Fibroblast of mammary gland (primary cell): ENCODE measurements at regions not wholly inside any gene's neighbourhood (a gene's known extent, or its start where the extent isn't known, plus 50 kb on each side); places are given as distances from the start of the nearest gene placed in this dataset.
"Not testable (repeated sequence)": the region's sequence is repeated elsewhere in the genome, so short reads cannot be mapped to it uniquely, and the experiment has no call there.

Experiments
- DNase-seq: peaks from one replicate; pipeline ENCODE4 v3.0.0-alpha.2; 2010; ENCODE audit warnings: low read depth
- H3K4me3 ChIP-seq: 2 replicates; pipeline ENCODE4 v1.5.1; 2011; ENCODE audit warnings: low read depth, mild to moderate bottlenecking, low read length, moderate library complexity; ENCODE audit not compliant: control insufficient read depth
- TF ChIP-seq, protein P1 (sequence below): conservative IDR thresholded peaks from 2 replicates; pipeline ENCODE4 v1.5.1; 2011; ENCODE audit warnings: low read depth, low read length, inconsistent platforms; ENCODE audit not compliant: control insufficient read depth, insufficient read depth

DNA sequence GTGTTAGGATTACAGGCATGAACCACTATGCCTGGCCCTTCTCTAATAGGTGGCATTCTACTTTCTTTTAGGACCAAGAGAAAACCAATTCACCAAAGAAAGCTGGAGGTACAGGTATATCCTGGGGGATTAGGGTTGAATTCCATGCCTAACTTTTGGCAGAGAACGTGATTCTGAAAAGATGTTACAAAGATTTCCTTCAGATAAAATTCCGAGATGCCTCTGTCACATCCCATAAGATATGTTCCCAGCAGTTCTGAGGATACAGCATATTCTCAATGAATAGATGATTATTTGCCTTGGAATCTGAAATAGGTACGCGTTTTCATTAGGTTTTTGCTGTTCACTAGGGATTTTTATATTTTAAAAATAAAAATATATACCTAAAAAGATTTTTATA is 111.9 kb upstream of the KRAS start:
- DNase-seq: no peak
- H3K4me3 ChIP-seq: no peak overlapping the region
- TF ChIP-seq, protein P1, sequence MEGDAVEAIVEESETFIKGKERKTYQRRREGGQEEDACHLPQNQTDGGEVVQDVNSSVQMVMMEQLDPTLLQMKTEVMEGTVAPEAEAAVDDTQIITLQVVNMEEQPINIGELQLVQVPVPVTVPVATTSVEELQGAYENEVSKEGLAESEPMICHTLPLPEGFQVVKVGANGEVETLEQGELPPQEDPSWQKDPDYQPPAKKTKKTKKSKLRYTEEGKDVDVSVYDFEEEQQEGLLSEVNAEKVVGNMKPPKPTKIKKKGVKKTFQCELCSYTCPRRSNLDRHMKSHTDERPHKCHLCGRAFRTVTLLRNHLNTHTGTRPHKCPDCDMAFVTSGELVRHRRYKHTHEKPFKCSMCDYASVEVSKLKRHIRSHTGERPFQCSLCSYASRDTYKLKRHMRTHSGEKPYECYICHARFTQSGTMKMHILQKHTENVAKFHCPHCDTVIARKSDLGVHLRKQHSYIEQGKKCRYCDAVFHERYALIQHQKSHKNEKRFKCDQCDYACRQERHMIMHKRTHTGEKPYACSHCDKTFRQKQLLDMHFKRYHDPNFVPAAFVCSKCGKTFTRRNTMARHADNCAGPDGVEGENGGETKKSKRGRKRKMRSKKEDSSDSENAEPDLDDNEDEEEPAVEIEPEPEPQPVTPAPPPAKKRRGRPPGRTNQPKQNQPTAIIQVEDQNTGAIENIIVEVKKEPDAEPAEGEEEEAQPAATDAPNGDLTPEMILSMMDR: no peak

DNA sequence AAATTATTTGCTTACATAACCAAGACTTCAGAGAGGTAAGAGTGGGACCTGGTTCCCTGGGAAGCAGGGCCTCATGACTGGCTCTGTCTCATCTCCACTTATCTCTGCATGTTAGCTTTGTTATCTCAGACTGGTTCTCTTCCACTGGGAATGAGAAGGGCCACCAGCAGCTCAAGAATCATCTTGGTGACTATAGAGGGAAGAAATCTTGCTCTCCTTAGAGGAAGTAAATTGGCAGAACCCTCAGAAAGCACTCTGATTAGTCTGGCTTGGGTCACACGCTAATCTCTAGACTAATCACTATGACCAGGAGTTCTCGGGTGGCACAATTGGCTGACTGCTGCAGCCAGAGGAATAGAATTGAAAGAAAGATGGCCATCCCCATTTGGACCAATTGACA is 110.8 kb upstream of the KRAS start:
- H3K4me3 ChIP-seq: no peak overlapping the region
- DNase-seq: no peak
- TF ChIP-seq, protein P1: no peak

GRCh38 chr12:25357595-25357994 is 106.9 kb upstream of the KRAS start:
- TF ChIP-seq, protein P1: no peak
- H3K4me3 ChIP-seq: no peak overlapping the region
- DNase-seq: no peak

DNA sequence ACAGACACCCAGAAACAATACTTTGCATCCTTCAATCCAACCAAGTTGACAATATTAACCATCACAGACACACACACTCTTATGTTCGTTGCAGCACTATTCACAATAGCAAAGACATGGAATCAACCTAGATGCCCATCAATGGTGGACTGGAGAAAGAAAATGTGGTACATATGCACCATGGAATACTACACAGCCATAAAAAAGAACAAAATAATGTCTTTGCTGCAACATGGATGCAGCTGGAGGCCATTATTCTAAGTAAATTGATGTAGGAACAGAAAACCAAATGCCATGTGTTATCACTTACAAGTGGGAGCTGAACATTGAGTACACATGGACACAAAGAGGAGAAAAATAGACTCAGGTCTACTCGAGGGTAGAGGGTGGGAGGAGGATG is 102.2 kb upstream of the KRAS start:
- H3K4me3 ChIP-seq: not testable (repeated sequence)

GRCh38 chr12:25352083-25352918 is 101.6 kb upstream of the KRAS start:
- TF ChIP-seq, protein P1: no peak
- no peak for DNase-seq
- no peak overlapping the region for H3K4me3 ChIP-seq

More for the DNA sequence above, 102.2 kb upstream of the KRAS start:
- DNase-seq: not testable (repeated sequence)

DNA sequence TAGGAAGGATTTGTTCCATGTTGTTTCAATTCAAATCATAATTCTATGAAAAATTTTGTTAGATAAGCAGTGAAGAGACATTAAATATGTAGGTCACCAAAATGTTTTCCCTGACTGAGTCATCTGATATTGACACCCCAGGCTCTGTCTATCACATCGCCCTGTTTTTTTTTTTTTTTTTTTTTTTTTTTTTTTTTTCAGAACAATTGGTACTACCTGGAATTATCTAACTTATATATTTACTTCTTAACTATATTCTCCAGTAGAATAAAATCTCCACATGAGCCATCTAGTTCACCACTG is 97.8 kb upstream of the KRAS start:
- DNase-seq: no peak

More for the DNA sequence above, 97.8 kb upstream of the KRAS start:
- H3K4me3 ChIP-seq: no peak overlapping the region
- TF ChIP-seq, protein P1: no peak
